Neural progenitor cell (in vitro differentiated cells): ENCODE measurements at regions not wholly inside any gene's neighbourhood (a gene's known extent, or its start where the extent isn't known, plus 50 kb on each side); places are given as distances from the start of the nearest gene placed in this dataset.

Experiments used
- DNase-seq: peaks from one replicate; pipeline ENCODE4 v3.0.0-alpha.2; 2016; ENCODE audit warnings: low spot score
- H2AFZ ChIP-seq: fragments of 200-600 bp; sonication (generic); replicated peaks from 2 replicates; pipeline ENCODE4 v1.6.1; 2016; ENCODE audit warnings: antibody characterized with exemption
- H3F3A ChIP-seq: fragments of 200-600 bp; sonication (generic); 2 replicates; pipeline ENCODE4 v1.6.1; 2016; ENCODE audit warnings: antibody characterized with exemption, low read depth
- H3K27ac ChIP-seq: fragments of 200-600 bp; sonication (generic); 2 replicates; pipeline ENCODE4 v1.5.1; 2016; ENCODE audit warnings: mild to moderate bottlenecking
- H3K27me3 ChIP-seq: fragments of 200-600 bp; sonication (generic); 2 replicates; pipeline ENCODE4 v1.6.1; 2016; ENCODE audit warnings: mild to moderate bottlenecking, moderate library complexity
- H3K36me3 ChIP-seq: fragments of 200-600 bp; sonication (generic); 2 replicates; pipeline ENCODE4 v1.5.1; 2016
- H3K4me1 ChIP-seq: fragments of 200-600 bp; sonication (generic); 2 replicates; pipeline ENCODE4 v1.6.1; 2016; ENCODE audit warnings: mixed run types
- H3K4me2 ChIP-seq: fragments of 200-600 bp; sonication (generic); 2 replicates; pipeline ENCODE4 v1.6.1; 2016
- H3K4me3 ChIP-seq: fragments of 200-600 bp; sonication (generic); 2 replicates; pipeline ENCODE4 v1.5.1; 2016
- H3K79me2 ChIP-seq: fragments of 200-600 bp; sonication (generic); 2 replicates; pipeline ENCODE4 v1.6.1; 2016; ENCODE audit warnings: low read depth
- H3K9ac ChIP-seq: fragments of 200-600 bp; sonication (generic); 2 replicates; pipeline ENCODE4 v1.6.1; 2016
- H3K9me3 ChIP-seq: fragments of 200-600 bp; sonication (generic); 2 replicates; pipeline ENCODE4 v1.5.1; 2016; ENCODE audit warnings: low read depth
- H4K20me1 ChIP-seq: fragments of 200-600 bp; sonication (generic); 2 replicates; pipeline ENCODE4 v1.6.1; 2016; ENCODE audit warnings: low read depth
- H3K27ac Mint-ChIP-seq: 3 replicates; pipeline ENCODE4 v1.8.0; 2021; ENCODE audit warnings: mixed read lengths
- H3K27me3 Mint-ChIP-seq: 2 replicates; pipeline ENCODE4 v1.8.0; 2022; ENCODE audit warnings: low read depth, mild to moderate bottlenecking, inconsistent platforms, moderate library complexity, mixed read lengths; ENCODE audit not compliant: insufficient read depth
- H3K36me3 Mint-ChIP-seq: 3 replicates; pipeline ENCODE4 v1.8.0; 2021; ENCODE audit warnings: mixed read lengths
- H3K4me1 Mint-ChIP-seq: 3 replicates; pipeline ENCODE4 v1.8.0; 2021; ENCODE audit warnings: mixed read lengths
- H3K4me3 Mint-ChIP-seq: 3 replicates; pipeline ENCODE4 v1.8.0; 2021; ENCODE audit warnings: mild to moderate bottlenecking, moderate library complexity, mixed read lengths
- H3K9me3 Mint-ChIP-seq: 3 replicates; pipeline ENCODE4 v1.8.0; 2020; ENCODE audit warnings: mixed read lengths
- CTCF ChIP-seq: fragments of 200-600 bp; sonication (generic); IDR thresholded peaks from 2 replicates; pipeline ENCODE4 v1.5.1; 2017; ENCODE audit warnings: antibody characterized with exemption, mild to moderate bottlenecking
- EZH2 ChIP-seq: fragments of 200-600 bp; sonication (generic); IDR thresholded peaks from 2 replicates; pipeline ENCODE4 v1.6.1; 2017; ENCODE audit warnings: antibody characterized with exemption, mild to moderate bottlenecking, moderate library complexity
- EZH2phosphoT487 ChIP-seq: fragments of 200-600 bp; sonication (generic); IDR thresholded peaks from 2 replicates; pipeline ENCODE4 v1.6.1; 2017; ENCODE audit warnings: antibody characterized with exemption

- peaks cover 2% of the 10 kb centered on the region for H3K9me3 Mint-ChIP-seq
- no peaks in the 10 kb centered on the region for H3K36me3 ChIP-seq
- no peak overlapping the region for H3K27ac ChIP-seq
- H3K4me1 Mint-ChIP-seq, result peaks cover 22% of the 10 kb centered on the region
- H3K9me3 ChIP-seq, result no peaks in the 10 kb centered on the region
- DNase-seq, result peak; percentile 68
- H3K27me3 Mint-ChIP-seq, result peaks cover 36% of the 10 kb centered on the region
- H3K4me2 ChIP-seq, result peak overlapping the region; percentile 71
- H3K36me3 Mint-ChIP-seq, result no peaks in the 10 kb centered on the region
- H3K27me3 ChIP-seq, result peaks cover 76% of the 10 kb centered on the region
- H3K4me1 ChIP-seq, result peaks cover 6% of the 10 kb centered on the region
- H3K79me2 ChIP-seq, result no peaks in the 10 kb centered on the region
- H3K4me3 Mint-ChIP-seq, result peak overlapping the region; percentile 85
- H3K4me3 ChIP-seq, result peak overlapping the region; percentile 41
- H3K27ac Mint-ChIP-seq, result peak overlapping the region; percentile 52
- H2AFZ ChIP-seq, result peak overlapping the region; percentile 19
- TF ChIP-seq EZH2phosphoT487 (peak; percentile 38), CTCF (no peak), EZH2 (peak; percentile 77)
- peaks cover 5% of the 10 kb centered on the region for H3F3A ChIP-seq
- H3K9ac ChIP-seq, result no peak overlapping the region
- H4K20me1 ChIP-seq, result no peaks in the 10 kb centered on the region
Measured at GRCh38 chr6:28693751-28694443, 168.2 kb downstream of the GPX5 start.

GRCh38 chr6:28695715-28696114, 170.0 kb downstream of the GPX5 start:
- Mint-ChIP-seq H3K4me3 (peak overlapping the region; percentile 38), H3K36me3 (no peaks in the 10 kb centered on the region), H3K4me1 (peaks cover 22% of the 10 kb centered on the region), H3K27ac (no peak overlapping the region), H3K9me3 (peaks cover 2% of the 10 kb centered on the region), H3K27me3 (peaks cover 38% of the 10 kb centered on the region)
- H3F3A ChIP-seq, result peaks cover 5% of the 10 kb centered on the region
- H3K36me3 ChIP-seq, result no peaks in the 10 kb centered on the region
- H2AFZ ChIP-seq, result no peak overlapping the region
- no peak overlapping the region for H3K27ac ChIP-seq
- TF ChIP-seq EZH2, result no peak
- H3K4me3 ChIP-seq, result no peak overlapping the region
- no peaks in the 10 kb centered on the region for H3K9me3 ChIP-seq
- H3K79me2 ChIP-seq, result no peaks in the 10 kb centered on the region
- no peaks in the 10 kb centered on the region for H4K20me1 ChIP-seq
- H3K4me1 ChIP-seq, result peaks cover 6% of the 10 kb centered on the region
- H3K4me2 ChIP-seq, result no peak overlapping the region
- peaks cover 74% of the 10 kb centered on the region for H3K27me3 ChIP-seq
- H3K9ac ChIP-seq, result no peak overlapping the region
- no peak for DNase-seq

GRCh38 chr6:28696167-28696566, 170.5 kb downstream of the GPX5 start:
- Histone ChIP-seq H3K9me3 (no peaks in the 10 kb centered on the region), H3K27ac (no peak overlapping the region), H2AFZ (no peak overlapping the region), H3K9ac (no peak overlapping the region), H3K79me2 (no peaks in the 10 kb centered on the region), H4K20me1 (no peaks in the 10 kb centered on the region), H3K4me1 (peaks cover 6% of the 10 kb centered on the region), H3F3A (peaks cover 5% of the 10 kb centered on the region), H3K27me3 (peaks cover 72% of the 10 kb centered on the region), H3K36me3 (no peaks in the 10 kb centered on the region), H3K4me3 (no peak overlapping the region), H3K4me2 (no peak overlapping the region)
- Mint-ChIP-seq H3K27ac (no peak overlapping the region), H3K36me3 (no peaks in the 10 kb centered on the region), H3K4me1 (peaks cover 22% of the 10 kb centered on the region), H3K9me3 (peaks cover 2% of the 10 kb centered on the region), H3K4me3 (no peak overlapping the region), H3K27me3 (peaks cover 38% of the 10 kb centered on the region)
- DNase-seq, result no peak
- TF ChIP-seq CTCF (no peak), EZH2 (no peak), EZH2phosphoT487 (no peak)

GRCh38 chr6:28696682-28697081, 171.0 kb downstream of the GPX5 start:
- Histone ChIP-seq H3K27me3 (peaks cover 67% of the 10 kb centered on the region), H3K4me1 (peaks cover 6% of the 10 kb centered on the region), H4K20me1 (no peaks in the 10 kb centered on the region), H3K9me3 (no peaks in the 10 kb centered on the region), H2AFZ (no peak overlapping the region), H3F3A (peaks cover 5% of the 10 kb centered on the region), H3K4me3 (no peak overlapping the region), H3K4me2 (no peak overlapping the region), H3K27ac (no peak overlapping the region), H3K36me3 (no peaks in the 10 kb centered on the region), H3K79me2 (no peaks in the 10 kb centered on the region), H3K9ac (no peak overlapping the region)
- no peak overlapping the region for H3K27ac Mint-ChIP-seq
- no peaks in the 10 kb centered on the region for H3K36me3 Mint-ChIP-seq
- peaks cover 37% of the 10 kb centered on the region for H3K27me3 Mint-ChIP-seq
- H3K4me1 Mint-ChIP-seq, result peaks cover 22% of the 10 kb centered on the region
- H3K9me3 Mint-ChIP-seq, result peaks cover 2% of the 10 kb centered on the region
- TF ChIP-seq CTCF, result no peak
- TF ChIP-seq EZH2, result no peak
- no peak for TF ChIP-seq EZH2phosphoT487
- H3K4me3 Mint-ChIP-seq, result no peak overlapping the region
- no peak for DNase-seq
